WTC11 (cell line): ENCODE measurements at regions not wholly inside any gene's neighbourhood (a gene's known extent, or its start where the extent isn't known, plus 50 kb on each side); places are given as distances from the start of the nearest gene placed in this dataset.

Experiments used
- ATAC-seq: fragments of 200-7000 bp; cut with Tn5 transposase; 2 replicates; pipeline ENCODE4 v1.10.0; 2021; ENCODE audit warnings: mild to moderate bottlenecking, moderate library complexity
- CTCF ChIA-PET: fragments of 300-600 bp; sonication (Branson Sonifier 250); formaldehyde crosslinking; loops from one replicate; lab custom pipeline; 2021; ENCODE audit warnings: antibody characterized with exemption; lab: Charles Lee
- POLR2A ChIA-PET: fragments of 350-600 bp; sonication (Branson Sonifier 250); formaldehyde crosslinking; loops from one replicate; lab custom pipeline; 2021; ENCODE audit warnings: antibody characterized with exemption; lab: Charles Lee
- DNase-seq: peaks from one replicate; pipeline ENCODE4 v3.0.0; 2021; ENCODE audit warnings: low spot score
- H3K27ac Mint-ChIP-seq: 2 replicates; pipeline ENCODE4 v1.8.0; 2021; ENCODE audit warnings: mixed read lengths
- H3K27me3 Mint-ChIP-seq: 2 replicates; pipeline ENCODE4 v1.8.0; 2021; ENCODE audit warnings: low read depth, mild to moderate bottlenecking, moderate library complexity, mixed read lengths
- H3K36me3 Mint-ChIP-seq: 2 replicates; pipeline ENCODE4 v1.8.0; 2021; ENCODE audit warnings: mixed read lengths
- H3K4me1 Mint-ChIP-seq: 2 replicates; pipeline ENCODE4 v1.8.0; 2022; ENCODE audit warnings: mixed read lengths
- H3K4me3 Mint-ChIP-seq: 2 replicates; pipeline ENCODE4 v1.8.0; 2021; ENCODE audit warnings: mild to moderate bottlenecking, moderate library complexity, mixed read lengths
- H3K9me3 Mint-ChIP-seq: 2 replicates; pipeline ENCODE4 v1.8.0; 2021; ENCODE audit warnings: mixed read lengths
- CREB1 ChIP-seq: sonication (generic); formaldehyde crosslinking; IDR thresholded peaks from 2 replicates; pipeline ENCODE4 v1.8.0; 2023; ENCODE audit warnings: mild to moderate bottlenecking, missing genetic modification reagents
- ELF4 ChIP-seq: sonication (generic); formaldehyde crosslinking; IDR thresholded peaks from 2 replicates; pipeline ENCODE4 v1.8.1; 2022; ENCODE audit warnings: low read depth, mild to moderate bottlenecking, moderate library complexity, missing genetic modification reagents
- GABPB1 ChIP-seq: sonication (generic); formaldehyde crosslinking; IDR thresholded peaks from 2 replicates; pipeline ENCODE4 v1.8.1; 2023; ENCODE audit warnings: mild to moderate bottlenecking, missing genetic modification reagents
- JUN ChIP-seq: sonication (generic); formaldehyde crosslinking; IDR thresholded peaks from 2 replicates; pipeline ENCODE4 v1.8.0; 2023; ENCODE audit warnings: mild to moderate bottlenecking, missing genetic modification reagents
- KAT7 ChIP-seq: sonication (generic); formaldehyde crosslinking; IDR thresholded peaks from 2 replicates; pipeline ENCODE4 v1.8.1; 2023; ENCODE audit warnings: missing genetic modification reagents, mild to moderate bottlenecking, borderline replicate concordance
- NFE2L1 ChIP-seq: sonication (generic); formaldehyde crosslinking; IDR thresholded peaks from 2 replicates; pipeline ENCODE4 v1.8.1; 2023; ENCODE audit warnings: missing genetic modification reagents
- RORB ChIP-seq: fragments of 250-450 bp; sonication (Bioruptor Pico); IDR thresholded peaks from 2 replicates; pipeline ENCODE4 v1.9.0; 2021; ENCODE audit warnings: mild to moderate bottlenecking
- SOX15 ChIP-seq: fragments of 250-450 bp; sonication (Bioruptor Pico); IDR thresholded peaks from 2 replicates; pipeline ENCODE4 v1.9.0; 2021; ENCODE audit warnings: mild to moderate bottlenecking
- TCF7 ChIP-seq: sonication (generic); formaldehyde crosslinking; IDR thresholded peaks from 2 replicates; pipeline ENCODE4 v1.8.0; 2022; ENCODE audit warnings: mild to moderate bottlenecking, low read depth, missing genetic modification reagents, moderate library complexity
- ZNF121 ChIP-seq: sonication (generic); formaldehyde crosslinking; IDR thresholded peaks from 2 replicates; pipeline ENCODE4 v1.8.0; 2023; ENCODE audit warnings: missing genetic modification reagents
- ZNF317 ChIP-seq: sonication (generic); formaldehyde crosslinking; IDR thresholded peaks from 2 replicates; pipeline ENCODE4 v1.8.1; 2023; ENCODE audit warnings: low read depth, mild to moderate bottlenecking, moderate library complexity, missing genetic modification reagents, borderline replicate concordance
- ZNF423 ChIP-seq: fragments of 250-450 bp; sonication (Bioruptor Pico); IDR thresholded peaks from 2 replicates; pipeline ENCODE4 v2.1.2; 2022; ENCODE audit warnings: mild to moderate bottlenecking, moderate library complexity
- TF ChIP-seq, protein P1 (sequence below): sonication (generic); formaldehyde crosslinking; IDR thresholded peaks from 2 replicates; pipeline ENCODE4 v1.8.0; 2023; ENCODE audit warnings: missing genetic modification reagents
- TF ChIP-seq, protein P2 (sequence below): sonication (generic); formaldehyde crosslinking; IDR thresholded peaks from 2 replicates; pipeline ENCODE4 v1.8.1; 2022; ENCODE audit warnings: missing genetic modification reagents, borderline replicate concordance
- TF ChIP-seq, protein P3 (sequence below): sonication (generic); formaldehyde crosslinking; IDR thresholded peaks from 2 replicates; pipeline ENCODE4 v1.8.0; 2023; ENCODE audit warnings: mild to moderate bottlenecking, missing genetic modification reagents
- TF ChIP-seq, protein P4 (sequence below): fragments of 200-600 bp; IDR thresholded peaks from 2 replicates; pipeline ENCODE4 v1.8.0; 2022; ENCODE audit warnings: antibody characterized with exemption
- TF ChIP-seq, protein P5 (sequence below): fragments of 250-450 bp; sonication (Bioruptor Pico); IDR thresholded peaks from 2 replicates; pipeline ENCODE4 v1.8.0; 2021; ENCODE audit warnings: mild to moderate bottlenecking
- TF ChIP-seq, protein P6 (sequence below): sonication (generic); formaldehyde crosslinking; IDR thresholded peaks from 2 replicates; pipeline ENCODE4 v1.8.0; 2022; ENCODE audit warnings: mild to moderate bottlenecking, missing genetic modification reagents
- TF ChIP-seq, protein P7 (sequence below): sonication (generic); formaldehyde crosslinking; IDR thresholded peaks from 2 replicates; pipeline ENCODE4 v1.8.0; 2022; ENCODE audit warnings: mild to moderate bottlenecking, missing genetic modification reagents

DNA sequence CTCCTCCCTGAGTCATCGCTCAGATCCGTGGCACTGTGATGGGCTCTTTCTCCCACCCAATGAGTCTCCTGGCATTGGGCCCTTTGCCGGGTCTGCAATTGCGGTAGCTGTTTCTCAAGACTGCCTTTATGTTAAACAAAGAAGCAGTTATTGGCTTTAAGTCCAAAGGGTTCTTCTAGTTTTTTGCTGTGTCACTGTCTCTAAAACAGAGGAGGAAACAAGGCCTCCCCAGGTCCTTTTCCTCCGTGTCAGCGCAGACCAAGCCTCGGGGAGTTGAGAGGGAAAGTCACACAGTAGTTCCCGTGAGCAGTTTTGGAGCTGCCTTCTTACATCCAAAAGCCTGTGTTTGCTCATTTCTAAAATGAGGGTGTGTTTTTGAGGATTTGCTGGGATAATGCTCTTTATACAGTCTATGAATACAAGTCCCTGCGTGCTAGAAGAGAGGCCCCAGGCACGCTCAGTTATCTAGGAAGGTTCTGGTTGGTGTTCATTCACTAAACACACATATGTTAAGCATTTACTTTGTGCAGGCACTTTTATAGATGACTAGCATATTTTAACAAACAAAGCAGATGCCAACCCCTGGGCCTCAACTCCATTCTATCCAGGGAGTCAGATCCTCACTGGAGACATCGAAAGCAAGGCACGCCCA is 126.0 kb upstream of the PZP start (continued):
- TF ChIP-seq, protein P1, sequence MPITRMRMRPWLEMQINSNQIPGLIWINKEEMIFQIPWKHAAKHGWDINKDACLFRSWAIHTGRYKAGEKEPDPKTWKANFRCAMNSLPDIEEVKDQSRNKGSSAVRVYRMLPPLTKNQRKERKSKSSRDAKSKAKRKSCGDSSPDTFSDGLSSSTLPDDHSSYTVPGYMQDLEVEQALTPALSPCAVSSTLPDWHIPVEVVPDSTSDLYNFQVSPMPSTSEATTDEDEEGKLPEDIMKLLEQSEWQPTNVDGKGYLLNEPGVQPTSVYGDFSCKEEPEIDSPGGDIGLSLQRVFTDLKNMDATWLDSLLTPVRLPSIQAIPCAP (CRISPR knock-in tag): no peak
- TF ChIP-seq GABPB1: no peak
- TF ChIP-seq, all 79 proteins: peak for 0

DNA sequence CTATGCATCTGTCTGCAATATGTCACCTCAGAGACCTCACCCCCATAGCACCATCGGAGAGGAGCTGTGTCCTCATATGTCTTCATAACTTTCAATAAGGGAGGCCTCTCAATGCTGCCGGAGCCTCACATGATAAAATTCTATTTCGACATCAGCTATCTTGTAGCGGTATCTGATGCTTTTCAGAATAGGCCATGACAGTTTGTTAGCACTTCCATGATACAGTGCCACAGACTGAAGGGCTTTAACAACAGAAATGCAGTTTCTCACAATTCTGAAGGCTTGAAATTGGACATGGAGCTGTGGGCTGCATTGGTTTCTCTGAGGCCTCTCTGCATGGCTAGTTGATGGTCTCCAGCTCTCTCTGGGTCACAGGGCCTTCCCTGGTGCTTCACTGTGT is 125.0 kb upstream of the PZP start:
- peaks cover 20% of the 10 kb centered on the region for H3K9me3 Mint-ChIP-seq
- no peak overlapping the region for H3K4me3 Mint-ChIP-seq
- H3K27me3 Mint-ChIP-seq: no peaks in the 10 kb centered on the region; the same call in 1 of the 2 replicates
- H3K4me1 Mint-ChIP-seq: peaks cover 3% of the 10 kb centered on the region
- peaks cover 27% of the 10 kb centered on the region for H3K36me3 Mint-ChIP-seq
- ChIA-PET POLR2A (no interaction called here), CTCF (no interaction called here)
- DNase-seq (no peak), ATAC-seq (no peak)
- no peak overlapping the region for H3K27ac Mint-ChIP-seq
- TF ChIP-seq, protein P2, sequence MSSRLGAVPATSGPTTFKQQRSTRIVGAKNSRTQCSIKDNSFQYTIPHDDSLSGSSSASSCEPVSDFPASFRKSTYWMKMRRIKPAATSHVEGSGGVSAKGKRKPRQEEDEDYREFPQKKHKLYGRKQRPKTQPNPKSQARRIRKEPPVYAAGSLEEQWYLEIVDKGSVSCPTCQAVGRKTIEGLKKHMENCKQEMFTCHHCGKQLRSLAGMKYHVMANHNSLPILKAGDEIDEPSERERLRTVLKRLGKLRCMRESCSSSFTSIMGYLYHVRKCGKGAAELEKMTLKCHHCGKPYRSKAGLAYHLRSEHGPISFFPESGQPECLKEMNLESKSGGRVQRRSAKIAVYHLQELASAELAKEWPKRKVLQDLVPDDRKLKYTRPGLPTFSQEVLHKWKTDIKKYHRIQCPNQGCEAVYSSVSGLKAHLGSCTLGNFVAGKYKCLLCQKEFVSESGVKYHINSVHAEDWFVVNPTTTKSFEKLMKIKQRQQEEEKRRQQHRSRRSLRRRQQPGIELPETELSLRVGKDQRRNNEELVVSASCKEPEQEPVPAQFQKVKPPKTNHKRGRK (CRISPR knock-in tag): no peak

DNA sequence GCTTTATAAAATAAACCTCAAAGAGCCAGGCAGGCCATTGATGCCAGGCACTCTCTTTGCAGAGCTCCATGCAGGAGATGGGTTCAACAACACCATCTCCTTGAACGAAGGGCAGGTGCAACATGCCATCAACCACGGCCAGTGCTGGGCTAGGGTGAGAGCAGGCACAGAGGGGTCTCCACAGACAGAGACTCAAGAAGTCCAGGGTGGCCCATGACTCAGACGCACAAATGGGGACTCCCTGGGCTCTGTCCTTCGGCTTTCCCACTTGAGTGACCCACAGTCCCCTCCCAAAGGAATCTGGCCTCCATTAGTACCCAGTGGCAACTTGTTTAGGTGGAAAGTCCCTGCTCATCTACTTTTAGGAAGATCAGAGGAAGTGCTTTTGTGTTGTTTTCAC is 124.4 kb upstream of the PZP start:
- ATAC-seq (no peak), DNase-seq (no peak)
- H3K36me3 Mint-ChIP-seq: peaks cover 25% of the 10 kb centered on the region
- H3K27ac Mint-ChIP-seq: no peak overlapping the region
- peaks cover 14% of the 10 kb centered on the region for H3K9me3 Mint-ChIP-seq
- CTCF ChIA-PET: interaction anchor here (3.6 kb wide), 1 partner anchor 136 kb away, joined by 35 read pairs; no protein-coding TSS in a partner anchor
- POLR2A ChIA-PET: no interaction called here
- no peak overlapping the region for H3K4me3 Mint-ChIP-seq
- H3K27me3 Mint-ChIP-seq: no peaks in the 10 kb centered on the region; the same call in 1 of the 2 replicates
- peaks cover 3% of the 10 kb centered on the region for H3K4me1 Mint-ChIP-seq
- TF ChIP-seq, protein P3, sequence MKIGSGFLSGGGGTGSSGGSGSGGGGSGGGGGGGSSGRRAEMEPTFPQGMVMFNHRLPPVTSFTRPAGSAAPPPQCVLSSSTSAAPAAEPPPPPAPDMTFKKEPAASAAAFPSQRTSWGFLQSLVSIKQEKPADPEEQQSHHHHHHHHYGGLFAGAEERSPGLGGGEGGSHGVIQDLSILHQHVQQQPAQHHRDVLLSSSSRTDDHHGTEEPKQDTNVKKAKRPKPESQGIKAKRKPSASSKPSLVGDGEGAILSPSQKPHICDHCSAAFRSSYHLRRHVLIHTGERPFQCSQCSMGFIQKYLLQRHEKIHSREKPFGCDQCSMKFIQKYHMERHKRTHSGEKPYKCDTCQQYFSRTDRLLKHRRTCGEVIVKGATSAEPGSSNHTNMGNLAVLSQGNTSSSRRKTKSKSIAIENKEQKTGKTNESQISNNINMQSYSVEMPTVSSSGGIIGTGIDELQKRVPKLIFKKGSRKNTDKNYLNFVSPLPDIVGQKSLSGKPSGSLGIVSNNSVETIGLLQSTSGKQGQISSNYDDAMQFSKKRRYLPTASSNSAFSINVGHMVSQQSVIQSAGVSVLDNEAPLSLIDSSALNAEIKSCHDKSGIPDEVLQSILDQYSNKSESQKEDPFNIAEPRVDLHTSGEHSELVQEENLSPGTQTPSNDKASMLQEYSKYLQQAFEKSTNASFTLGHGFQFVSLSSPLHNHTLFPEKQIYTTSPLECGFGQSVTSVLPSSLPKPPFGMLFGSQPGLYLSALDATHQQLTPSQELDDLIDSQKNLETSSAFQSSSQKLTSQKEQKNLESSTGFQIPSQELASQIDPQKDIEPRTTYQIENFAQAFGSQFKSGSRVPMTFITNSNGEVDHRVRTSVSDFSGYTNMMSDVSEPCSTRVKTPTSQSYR (CRISPR knock-in tag): no peak
- TF ChIP-seq CREB1 (CRISPR knock-in tag) (no peak), RORB (CRISPR knock-in tag) (no peak), ZNF121 (no peak), NFE2L1 (CRISPR knock-in tag) (no peak), ELF4 (CRISPR knock-in tag) (no peak), KAT7 (CRISPR knock-in tag) (no peak), ZNF423 (CRISPR knock-in tag) (no peak), JUN (CRISPR knock-in tag) (no peak), TCF7 (CRISPR knock-in tag) (no peak), SOX15 (CRISPR knock-in tag) (no peak), ZNF317 (no peak)
- TF ChIP-seq, protein P4, sequence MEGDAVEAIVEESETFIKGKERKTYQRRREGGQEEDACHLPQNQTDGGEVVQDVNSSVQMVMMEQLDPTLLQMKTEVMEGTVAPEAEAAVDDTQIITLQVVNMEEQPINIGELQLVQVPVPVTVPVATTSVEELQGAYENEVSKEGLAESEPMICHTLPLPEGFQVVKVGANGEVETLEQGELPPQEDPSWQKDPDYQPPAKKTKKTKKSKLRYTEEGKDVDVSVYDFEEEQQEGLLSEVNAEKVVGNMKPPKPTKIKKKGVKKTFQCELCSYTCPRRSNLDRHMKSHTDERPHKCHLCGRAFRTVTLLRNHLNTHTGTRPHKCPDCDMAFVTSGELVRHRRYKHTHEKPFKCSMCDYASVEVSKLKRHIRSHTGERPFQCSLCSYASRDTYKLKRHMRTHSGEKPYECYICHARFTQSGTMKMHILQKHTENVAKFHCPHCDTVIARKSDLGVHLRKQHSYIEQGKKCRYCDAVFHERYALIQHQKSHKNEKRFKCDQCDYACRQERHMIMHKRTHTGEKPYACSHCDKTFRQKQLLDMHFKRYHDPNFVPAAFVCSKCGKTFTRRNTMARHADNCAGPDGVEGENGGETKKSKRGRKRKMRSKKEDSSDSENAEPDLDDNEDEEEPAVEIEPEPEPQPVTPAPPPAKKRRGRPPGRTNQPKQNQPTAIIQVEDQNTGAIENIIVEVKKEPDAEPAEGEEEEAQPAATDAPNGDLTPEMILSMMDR: no peak
- TF ChIP-seq, protein P5, sequence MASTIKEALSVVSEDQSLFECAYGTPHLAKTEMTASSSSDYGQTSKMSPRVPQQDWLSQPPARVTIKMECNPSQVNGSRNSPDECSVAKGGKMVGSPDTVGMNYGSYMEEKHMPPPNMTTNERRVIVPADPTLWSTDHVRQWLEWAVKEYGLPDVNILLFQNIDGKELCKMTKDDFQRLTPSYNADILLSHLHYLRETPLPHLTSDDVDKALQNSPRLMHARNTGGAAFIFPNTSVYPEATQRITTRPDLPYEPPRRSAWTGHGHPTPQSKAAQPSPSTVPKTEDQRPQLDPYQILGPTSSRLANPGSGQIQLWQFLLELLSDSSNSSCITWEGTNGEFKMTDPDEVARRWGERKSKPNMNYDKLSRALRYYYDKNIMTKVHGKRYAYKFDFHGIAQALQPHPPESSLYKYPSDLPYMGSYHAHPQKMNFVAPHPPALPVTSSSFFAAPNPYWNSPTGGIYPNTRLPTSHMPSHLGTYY (CRISPR knock-in tag): no peak
- TF ChIP-seq, protein P6, sequence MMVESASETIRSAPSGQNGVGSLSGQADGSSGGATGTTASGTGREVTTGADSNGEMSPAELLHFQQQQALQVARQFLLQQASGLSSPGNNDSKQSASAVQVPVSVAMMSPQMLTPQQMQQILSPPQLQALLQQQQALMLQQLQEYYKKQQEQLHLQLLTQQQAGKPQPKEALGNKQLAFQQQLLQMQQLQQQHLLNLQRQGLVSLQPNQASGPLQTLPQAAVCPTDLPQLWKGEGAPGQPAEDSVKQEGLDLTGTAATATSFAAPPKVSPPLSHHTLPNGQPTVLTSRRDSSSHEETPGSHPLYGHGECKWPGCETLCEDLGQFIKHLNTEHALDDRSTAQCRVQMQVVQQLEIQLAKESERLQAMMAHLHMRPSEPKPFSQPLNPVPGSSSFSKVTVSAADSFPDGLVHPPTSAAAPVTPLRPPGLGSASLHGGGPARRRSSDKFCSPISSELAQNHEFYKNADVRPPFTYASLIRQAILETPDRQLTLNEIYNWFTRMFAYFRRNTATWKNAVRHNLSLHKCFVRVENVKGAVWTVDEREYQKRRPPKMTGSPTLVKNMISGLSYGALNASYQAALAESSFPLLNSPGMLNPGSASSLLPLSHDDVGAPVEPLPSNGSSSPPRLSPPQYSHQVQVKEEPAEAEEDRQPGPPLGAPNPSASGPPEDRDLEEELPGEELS (CRISPR knock-in tag): no peak
- TF ChIP-seq, protein P7, sequence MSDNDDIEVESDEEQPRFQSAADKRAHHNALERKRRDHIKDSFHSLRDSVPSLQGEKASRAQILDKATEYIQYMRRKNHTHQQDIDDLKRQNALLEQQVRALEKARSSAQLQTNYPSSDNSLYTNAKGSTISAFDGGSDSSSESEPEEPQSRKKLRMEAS (CRISPR knock-in tag): no peak
- TF ChIP-seq, protein P2 (CRISPR knock-in tag): no peak
